ENCODE measurements at regions not wholly inside any gene's neighbourhood (a gene's known extent, or its start where the extent isn't known, plus 50 kb on each side); places are given as distances from the start of the nearest gene placed in this dataset.

GRCh38 chr2:88331239-88331638 lies 121.3 kb downstream of the FOXI3 start:
- no peak overlapping the region for H3K4me3 ChIP-seq (replicated peaks in 1 of 3; ENCODE audit: low read depth in 2 of 3, low read length in 3 of 3)
- no peak overlapping the region for H3K9ac ChIP-seq (ENCODE audit: insufficient read depth, low read length, poor library complexity, severe bottlenecking)
- H3K27ac ChIP-seq (ENCODE audit: low read depth in 1 of 2, low read length in 2 of 2) = no peak overlapping the region
- H3K27me3 ChIP-seq (ENCODE audit: control insufficient read depth in 2 of 2, insufficient read depth in 2 of 2, low read length in 2 of 2) = peaks cover 0 to 2% of the 10 kb centered on the region in 2 donors
- no peaks in the 10 kb centered on the region for H3K9me3 ChIP-seq (replicated peaks in 1 of 2; ENCODE audit: control insufficient read depth in 1 of 2, insufficient read depth in 1 of 2, low read length in 2 of 2)
- H3K27me3 Mint-ChIP-seq (ENCODE audit: low read depth in 3 of 3) = peaks cover 6 to 12% (median 7%) of the 10 kb centered on the region in 3 donors
- H3K79me2 ChIP-seq (ENCODE audit: insufficient read depth, low read length) = no peaks in the 10 kb centered on the region
- no peaks in the 10 kb centered on the region for H4K20me1 ChIP-seq (ENCODE audit: insufficient read depth, low read length)
- no peaks in the 10 kb centered on the region for H3K9me3 Mint-ChIP-seq
- no peaks in the 10 kb centered on the region for H3K4me1 Mint-ChIP-seq
- TF ChIP-seq CTCF (IDR thresholded peaks at IDR 0.05) = no peak
- no peaks in the 10 kb centered on the region for H3K36me3 ChIP-seq (replicated peaks in 1 of 2; ENCODE audit: control insufficient read depth in 1 of 2, insufficient read depth in 2 of 2, low read length in 2 of 2)
- H3K4me3 Mint-ChIP-seq = no peak overlapping the region
- no peak overlapping the region for H2AFZ ChIP-seq (ENCODE audit: insufficient read depth, low read depth, low read length, poor library complexity, severe bottlenecking)
- WGBS (ENCODE audit: insufficient coverage) = 50% methylated on average over 1 of the region's 1 CpG
- DNase-seq = no peak
- H3K27ac Mint-ChIP-seq = no peak overlapping the region
- no peaks in the 10 kb centered on the region for H3K4me1 ChIP-seq (ENCODE audit: control insufficient read depth in 1 of 2, insufficient read depth in 2 of 2, low read length in 2 of 2)
- intact Hi-C loops (cut with micrococcal nuclease) = no loop called here
- H3K36me3 Mint-ChIP-seq = no peaks in the 10 kb centered on the region
- H3K4me2 ChIP-seq (replicated peaks; ENCODE audit: extremely low read depth, low read length, poor library complexity, severe bottlenecking) = no peak overlapping the region

- H3K27me3 ChIP-seq (ENCODE audit: control insufficient read depth in 2 of 2, insufficient read depth in 2 of 2, low read length in 2 of 2) = peaks cover 0 to 2% of the 10 kb centered on the region in 2 donors
- Mint-ChIP-seq H3K36me3 (no peaks in the 10 kb centered on the region), H3K4me1 (no peaks in the 10 kb centered on the region), H3K27me3 (ENCODE audit: low read depth in 3 of 3) (peaks cover 7 to 12% (median 12%) of the 10 kb centered on the region in 3 donors), H3K4me3 (no peak overlapping the region), H3K27ac (no peak overlapping the region), H3K9me3 (no peaks in the 10 kb centered on the region)
- no peaks in the 10 kb centered on the region for H3K36me3 ChIP-seq (replicated peaks in 1 of 2; ENCODE audit: control insufficient read depth in 1 of 2, insufficient read depth in 2 of 2, low read length in 2 of 2)
- no peaks in the 10 kb centered on the region for H3K79me2 ChIP-seq (ENCODE audit: insufficient read depth, low read length)
- 85% methylated on average over 4 of the region's 8 CpGs for WGBS (ENCODE audit: insufficient coverage)
- no peak overlapping the region for H3K4me2 ChIP-seq (replicated peaks; ENCODE audit: extremely low read depth, low read length, poor library complexity, severe bottlenecking)
- no peaks in the 10 kb centered on the region for H3K4me1 ChIP-seq (ENCODE audit: control insufficient read depth in 1 of 2, insufficient read depth in 2 of 2, low read length in 2 of 2)
- H3K9me3 ChIP-seq (replicated peaks in 1 of 2; ENCODE audit: control insufficient read depth in 1 of 2, insufficient read depth in 1 of 2, low read length in 2 of 2) = no peaks in the 10 kb centered on the region
- no peak overlapping the region for H2AFZ ChIP-seq (ENCODE audit: insufficient read depth, low read depth, low read length, poor library complexity, severe bottlenecking)
- intact Hi-C loops (cut with micrococcal nuclease) = no loop called here
- no peak overlapping the region for H3K4me3 ChIP-seq (replicated peaks in 1 of 3; ENCODE audit: low read depth in 2 of 3, low read length in 3 of 3)
- no peak for TF ChIP-seq CTCF (IDR thresholded peaks at IDR 0.05)
- no peaks in the 10 kb centered on the region for H4K20me1 ChIP-seq (ENCODE audit: insufficient read depth, low read length)
- no peak for DNase-seq
- H3K9ac ChIP-seq (ENCODE audit: insufficient read depth, low read length, poor library complexity, severe bottlenecking) = no peak overlapping the region
- H3K27ac ChIP-seq (ENCODE audit: low read depth in 1 of 2, low read length in 2 of 2) = no peak overlapping the region
Measured at GRCh38 chr2:88329815-88330603, 122.5 kb downstream of the FOXI3 start.

Data from CD14-positive monocyte (primary cell).